ENCODE measurements at regions not wholly inside any gene's neighbourhood (a gene's known extent, or its start where the extent isn't known, plus 50 kb on each side); places are given as distances from the start of the nearest gene placed in this dataset.

GRCh38 chr11:82586581-82586980 is 147.1 kb downstream of the FAM181B start:
- no peaks in the 10 kb centered on the region for H3K9me3 ChIP-seq (ENCODE audit: insufficient read depth, low read length)
- DNase-seq (ENCODE audit: low read depth, low spot score) = no peak
- H3K9ac ChIP-seq (ENCODE audit: insufficient read length, low read depth) = no peak overlapping the region
- TF ChIP-seq ZNF274 (IDR thresholded peaks at IDR 0.05; ENCODE audit: low read depth, low read length) = no peak
- H3K4me3 ChIP-seq (ENCODE audit: insufficient read length, low read depth) = no peak overlapping the region
- no peaks in the 10 kb centered on the region for H3K36me3 ChIP-seq (ENCODE audit: insufficient read depth, insufficient read length, low read length)
- H3K4me1 ChIP-seq (ENCODE audit: insufficient read depth, insufficient read length) = no peaks in the 10 kb centered on the region
- H3K27me3 ChIP-seq (ENCODE audit: insufficient read depth, insufficient read length) = no peaks in the 10 kb centered on the region

GRCh38 chr11:82577246-82577645 is 156.4 kb downstream of the FAM181B start:
- Histone ChIP-seq H3K4me3 (ENCODE audit: insufficient read length, low read depth) (no peak overlapping the region), H3K4me1 (ENCODE audit: insufficient read depth, insufficient read length) (no peaks in the 10 kb centered on the region), H3K36me3 (ENCODE audit: insufficient read depth, insufficient read length, low read length) (no peaks in the 10 kb centered on the region), H3K9ac (ENCODE audit: insufficient read length, low read depth) (no peak overlapping the region), H3K27me3 (ENCODE audit: insufficient read depth, insufficient read length) (no peaks in the 10 kb centered on the region), H3K9me3 (ENCODE audit: insufficient read depth, low read length) (no peaks in the 10 kb centered on the region)
- no peak for DNase-seq (ENCODE audit: low read depth, low spot score)
- TF ChIP-seq ZNF274 (IDR thresholded peaks at IDR 0.05; ENCODE audit: low read depth, low read length) (no peak), YY1 (IDR thresholded peaks at IDR 0.05; ENCODE audit: insufficient read depth, insufficient read length) (no peak), SUZ12 (IDR thresholded peaks at IDR 0.05; ENCODE audit: extremely low read depth, insufficient read depth, insufficient read length) (no peak)

GRCh38 chr11:82560836-82561235 is 172.8 kb downstream of the FAM181B start:
- no peaks in the 10 kb centered on the region for H3K9me3 ChIP-seq (ENCODE audit: insufficient read depth, low read length)
- TF ChIP-seq ZNF274 (IDR thresholded peaks at IDR 0.05; ENCODE audit: low read depth, low read length) (no peak), SUZ12 (IDR thresholded peaks at IDR 0.05; ENCODE audit: extremely low read depth, insufficient read depth, insufficient read length) (no peak), YY1 (IDR thresholded peaks at IDR 0.05; ENCODE audit: insufficient read depth, insufficient read length) (no peak)
- DNase-seq (ENCODE audit: low read depth, low spot score) = no peak
- H3K4me3 ChIP-seq (ENCODE audit: insufficient read length, low read depth) = no peak overlapping the region
- H3K27me3 ChIP-seq (ENCODE audit: insufficient read depth, insufficient read length) = no peaks in the 10 kb centered on the region
- H3K36me3 ChIP-seq (ENCODE audit: insufficient read depth, insufficient read length, low read length) = no peaks in the 10 kb centered on the region
- H3K9ac ChIP-seq (ENCODE audit: insufficient read length, low read depth) = no peak overlapping the region
- H3K4me1 ChIP-seq (ENCODE audit: insufficient read depth, insufficient read length) = no peaks in the 10 kb centered on the region

GRCh38 chr11:82559609-82560008 is 174.1 kb downstream of the FAM181B start:
- TF ChIP-seq YY1 (IDR thresholded peaks at IDR 0.05; ENCODE audit: insufficient read depth, insufficient read length) (no peak), ZNF274 (IDR thresholded peaks at IDR 0.05; ENCODE audit: low read depth, low read length) (no peak), SUZ12 (IDR thresholded peaks at IDR 0.05; ENCODE audit: extremely low read depth, insufficient read depth, insufficient read length) (no peak)
- Histone ChIP-seq H3K27me3 (ENCODE audit: insufficient read depth, insufficient read length) (no peaks in the 10 kb centered on the region), H3K4me1 (ENCODE audit: insufficient read depth, insufficient read length) (no peaks in the 10 kb centered on the region), H3K4me3 (ENCODE audit: insufficient read length, low read depth) (no peak overlapping the region), H3K9me3 (ENCODE audit: insufficient read depth, low read length) (no peaks in the 10 kb centered on the region), H3K9ac (ENCODE audit: insufficient read length, low read depth) (no peak overlapping the region), H3K36me3 (ENCODE audit: insufficient read depth, insufficient read length, low read length) (no peaks in the 10 kb centered on the region)
- DNase-seq (ENCODE audit: low read depth, low spot score) = no peak

- Histone ChIP-seq H3K4me1 (ENCODE audit: insufficient read depth, insufficient read length) (no peaks in the 10 kb centered on the region), H3K27me3 (ENCODE audit: insufficient read depth, insufficient read length) (no peaks in the 10 kb centered on the region), H3K9me3 (ENCODE audit: insufficient read depth, low read length) (no peaks in the 10 kb centered on the region), H3K4me3 (ENCODE audit: insufficient read length, low read depth) (no peak overlapping the region), H3K36me3 (ENCODE audit: insufficient read depth, insufficient read length, low read length) (no peaks in the 10 kb centered on the region), H3K9ac (ENCODE audit: insufficient read length, low read depth) (no peak overlapping the region)
- no peak for DNase-seq (ENCODE audit: low read depth, low spot score)
- TF ChIP-seq ZNF274 (IDR thresholded peaks at IDR 0.05; ENCODE audit: low read depth, low read length) (no peak), YY1 (IDR thresholded peaks at IDR 0.05; ENCODE audit: insufficient read depth, insufficient read length) (no peak), SUZ12 (IDR thresholded peaks at IDR 0.05; ENCODE audit: extremely low read depth, insufficient read depth, insufficient read length) (no peak)
These were observed 176.4 kb downstream of the FAM181B start for GRCh38 chr11:82557274-82557673.

GRCh38 chr11:82556210-82556609 is 177.5 kb downstream of the FAM181B start:
- no peaks in the 10 kb centered on the region for H3K9me3 ChIP-seq (ENCODE audit: insufficient read depth, low read length)
- H3K27me3 ChIP-seq (ENCODE audit: insufficient read depth, insufficient read length) = no peaks in the 10 kb centered on the region
- H3K4me3 ChIP-seq (ENCODE audit: insufficient read length, low read depth) = no peak overlapping the region
- no peak for TF ChIP-seq SUZ12 (IDR thresholded peaks at IDR 0.05; ENCODE audit: extremely low read depth, insufficient read depth, insufficient read length)
- no peak for TF ChIP-seq ZNF274 (IDR thresholded peaks at IDR 0.05; ENCODE audit: low read depth, low read length)
- no peak for TF ChIP-seq YY1 (IDR thresholded peaks at IDR 0.05; ENCODE audit: insufficient read depth, insufficient read length)
- no peaks in the 10 kb centered on the region for H3K4me1 ChIP-seq (ENCODE audit: insufficient read depth, insufficient read length)
- no peaks in the 10 kb centered on the region for H3K36me3 ChIP-seq (ENCODE audit: insufficient read depth, insufficient read length, low read length)
- no peak for DNase-seq (ENCODE audit: low read depth, low spot score)
- H3K9ac ChIP-seq (ENCODE audit: insufficient read length, low read depth) = no peak overlapping the region

GRCh38 chr11:82546661-82547557 is 186.8 kb downstream of the FAM181B start:
- H3K9me3 ChIP-seq (ENCODE audit: insufficient read depth, low read length) = no peaks in the 10 kb centered on the region
- H3K36me3 ChIP-seq (ENCODE audit: insufficient read depth, insufficient read length, low read length) = no peaks in the 10 kb centered on the region
- no peak overlapping the region for H3K4me3 ChIP-seq (ENCODE audit: insufficient read length, low read depth)
- no peak for DNase-seq (ENCODE audit: low read depth, low spot score)
- no peak for TF ChIP-seq SUZ12 (IDR thresholded peaks at IDR 0.05; ENCODE audit: extremely low read depth, insufficient read depth, insufficient read length)
- TF ChIP-seq ZNF274 (IDR thresholded peaks at IDR 0.05; ENCODE audit: low read depth, low read length) = no peak
- TF ChIP-seq YY1 (IDR thresholded peaks at IDR 0.05; ENCODE audit: insufficient read depth, insufficient read length) = no peak
- no peak overlapping the region for H3K9ac ChIP-seq (ENCODE audit: insufficient read length, low read depth)
- H3K27me3 ChIP-seq (ENCODE audit: insufficient read depth, insufficient read length) = no peaks in the 10 kb centered on the region
- no peaks in the 10 kb centered on the region for H3K4me1 ChIP-seq (ENCODE audit: insufficient read depth, insufficient read length)
